Left renal cortex interstitium (tissue), 4 donors: ENCODE measurements at regions not wholly inside any gene's neighbourhood (a gene's known extent, or its start where the extent isn't known, plus 50 kb on each side); places are given as distances from the start of the nearest gene placed in this dataset.

ENCODE experiments used
- DNase-seq, 4 donors: peaks; one replicate each; pipeline ENCODE4 v3.0.0-alpha.2; 2013; ENCODE audit warnings: low read depth in 4 of 4, low spot score in 2 of 4, missing footprints in 1 of 4

- DNase-seq = no peak
Observed at GRCh38 chr3:6228958-6229683, 631.8 kb upstream of the GRM7 start.

GRCh38 chr3:6229778-6230410 is 631.0 kb upstream of the GRM7 start:
- DNase-seq = no peak

- no peak for DNase-seq
Observed at GRCh38 chr3:6242104-6242503, 618.8 kb upstream of the GRM7 start.

- DNase-seq = no peak
Observed at GRCh38 chr3:6248528-6248927, 612.4 kb upstream of the GRM7 start.

- no peak for DNase-seq
Observed at GRCh38 chr3:6249679-6250078, 611.2 kb upstream of the GRM7 start.

GRCh38 chr3:6250167-6250566 is 610.7 kb upstream of the GRM7 start:
- DNase-seq = no peak

- no peak for DNase-seq
Observed at GRCh38 chr3:6251612-6252400, 609.1 kb upstream of the GRM7 start.

- no peak for DNase-seq
Observed at GRCh38 chr3:6254490-6254889, 606.4 kb upstream of the GRM7 start.

GRCh38 chr3:6255229-6255628 is 605.7 kb upstream of the GRM7 start:
- no peak for DNase-seq

- no peak for DNase-seq
Observed at GRCh38 chr3:6260551-6261191, 600.2 kb upstream of the GRM7 start.

- DNase-seq = no peak
Observed at GRCh38 chr3:6262010-6262409, 598.9 kb upstream of the GRM7 start.

GRCh38 chr3:6264036-6264435 is 596.9 kb upstream of the GRM7 start:
- DNase-seq = no peak

- DNase-seq = no peak
Observed at GRCh38 chr3:6264906-6265305, 596.0 kb upstream of the GRM7 start.

GRCh38 chr3:6266135-6266534 is 594.8 kb upstream of the GRM7 start:
- no peak for DNase-seq

GRCh38 chr3:6273878-6274277 is 587.0 kb upstream of the GRM7 start:
- no peak for DNase-seq

- DNase-seq = no peak
Observed at GRCh38 chr3:6281662-6282061, 579.3 kb upstream of the GRM7 start.

GRCh38 chr3:6282918-6283317 is 578.0 kb upstream of the GRM7 start:
- no peak for DNase-seq

- DNase-seq = no peak
Observed at GRCh38 chr3:6287088-6287875, 573.6 kb upstream of the GRM7 start.

- no peak for DNase-seq
Observed at GRCh38 chr3:6301626-6302025, 559.3 kb upstream of the GRM7 start.

GRCh38 chr3:6315906-6316305 is 545.0 kb upstream of the GRM7 start:
- no peak for DNase-seq
